ENCODE measurements at regions not wholly inside any gene's neighbourhood (a gene's known extent, or its start where the extent isn't known, plus 50 kb on each side); places are given as distances from the start of the nearest gene placed in this dataset.

DNA sequence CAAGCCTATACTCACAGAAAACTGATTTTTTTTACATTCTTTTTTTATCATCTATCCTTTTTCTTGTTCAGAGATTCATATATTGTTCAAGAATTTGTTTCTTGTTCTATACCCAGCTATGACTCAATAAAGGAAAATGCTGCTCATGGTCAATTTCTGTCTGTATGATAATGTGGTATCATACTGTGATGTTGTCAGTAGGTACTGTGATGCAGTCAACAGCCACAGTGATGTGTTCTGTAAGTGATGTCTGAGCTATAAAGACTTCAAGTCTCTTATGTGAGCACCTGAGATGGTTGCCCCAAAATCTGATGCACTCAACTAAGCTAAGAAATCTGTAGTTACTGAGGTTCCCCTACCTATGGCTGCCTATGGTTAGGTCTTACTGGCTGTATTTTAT lies 294.2 kb upstream of the GRIN3A start:
- Histone ChIP-seq H3K9me2 (ENCODE audit: insufficient read depth, low read length) (no peaks in the 10 kb centered on the region), H3K79me2 (replicated peaks; ENCODE audit: insufficient read depth, low read length) (no peaks in the 10 kb centered on the region), H3K4me2 (ENCODE audit: low read length) (no peak overlapping the region), H3K9me3 (ENCODE audit: low read length) (no peaks in the 10 kb centered on the region), H3F3A (ENCODE audit: insufficient read depth, low read length, poor library complexity, severe bottlenecking) (no peaks in the 10 kb centered on the region), H4K20me1 (ENCODE audit: insufficient read depth) (no peaks in the 10 kb centered on the region), H3K27me3 (ENCODE audit: insufficient read depth, low read depth, low read length) (no peaks in the 10 kb centered on the region), H3K27ac (ENCODE audit: low read length) (no peak overlapping the region), H3K9ac (ENCODE audit: low read length) (no peak overlapping the region), H3K36me3 (ENCODE audit: insufficient read depth, low read length) (no peaks in the 10 kb centered on the region), H2AFZ (ENCODE audit: low read depth, low read length) (no peak overlapping the region), H3K4me3 (ENCODE audit: low read length) (no peak overlapping the region)
- no peak for TF ChIP-seq SMC3 (conservative IDR thresholded peaks at IDR 0.05; ENCODE audit: poor library complexity)
- peak; percentile 55 for TF ChIP-seq POLR2AphosphoS5 (IDR thresholded peaks at IDR 0.05)
- TF ChIP-seq EP300 (conservative IDR thresholded peaks at IDR 0.05; ENCODE audit: poor library complexity, severe bottlenecking): peak; percentile 51
- no peak for TF ChIP-seq TAF1 (IDR thresholded peaks at IDR 0.05; ENCODE audit: low read depth)
- TF ChIP-seq MXI1 (conservative IDR thresholded peaks at IDR 0.05; ENCODE audit: poor library complexity, severe bottlenecking): no peak

DNA sequence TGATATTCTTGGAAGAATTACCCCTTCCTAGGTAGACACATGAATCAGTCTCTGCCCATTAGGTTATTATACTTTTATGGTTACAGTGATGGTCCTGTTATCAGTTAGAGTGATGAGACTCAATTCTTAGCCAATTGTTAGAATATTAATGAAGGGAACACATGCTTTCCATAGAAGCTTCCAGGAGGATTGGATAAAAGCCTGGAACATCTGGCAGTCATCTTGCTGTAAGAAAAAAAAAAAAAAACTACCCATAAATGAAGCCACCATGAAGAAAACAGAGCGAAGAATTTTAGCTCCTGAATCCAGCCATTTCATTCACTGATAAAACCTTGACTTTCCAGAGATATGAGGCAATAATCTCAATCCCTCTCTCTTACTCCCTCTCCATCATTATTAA lies 262.5 kb upstream of the GRIN3A start:
- TF ChIP-seq, protein P1, sequence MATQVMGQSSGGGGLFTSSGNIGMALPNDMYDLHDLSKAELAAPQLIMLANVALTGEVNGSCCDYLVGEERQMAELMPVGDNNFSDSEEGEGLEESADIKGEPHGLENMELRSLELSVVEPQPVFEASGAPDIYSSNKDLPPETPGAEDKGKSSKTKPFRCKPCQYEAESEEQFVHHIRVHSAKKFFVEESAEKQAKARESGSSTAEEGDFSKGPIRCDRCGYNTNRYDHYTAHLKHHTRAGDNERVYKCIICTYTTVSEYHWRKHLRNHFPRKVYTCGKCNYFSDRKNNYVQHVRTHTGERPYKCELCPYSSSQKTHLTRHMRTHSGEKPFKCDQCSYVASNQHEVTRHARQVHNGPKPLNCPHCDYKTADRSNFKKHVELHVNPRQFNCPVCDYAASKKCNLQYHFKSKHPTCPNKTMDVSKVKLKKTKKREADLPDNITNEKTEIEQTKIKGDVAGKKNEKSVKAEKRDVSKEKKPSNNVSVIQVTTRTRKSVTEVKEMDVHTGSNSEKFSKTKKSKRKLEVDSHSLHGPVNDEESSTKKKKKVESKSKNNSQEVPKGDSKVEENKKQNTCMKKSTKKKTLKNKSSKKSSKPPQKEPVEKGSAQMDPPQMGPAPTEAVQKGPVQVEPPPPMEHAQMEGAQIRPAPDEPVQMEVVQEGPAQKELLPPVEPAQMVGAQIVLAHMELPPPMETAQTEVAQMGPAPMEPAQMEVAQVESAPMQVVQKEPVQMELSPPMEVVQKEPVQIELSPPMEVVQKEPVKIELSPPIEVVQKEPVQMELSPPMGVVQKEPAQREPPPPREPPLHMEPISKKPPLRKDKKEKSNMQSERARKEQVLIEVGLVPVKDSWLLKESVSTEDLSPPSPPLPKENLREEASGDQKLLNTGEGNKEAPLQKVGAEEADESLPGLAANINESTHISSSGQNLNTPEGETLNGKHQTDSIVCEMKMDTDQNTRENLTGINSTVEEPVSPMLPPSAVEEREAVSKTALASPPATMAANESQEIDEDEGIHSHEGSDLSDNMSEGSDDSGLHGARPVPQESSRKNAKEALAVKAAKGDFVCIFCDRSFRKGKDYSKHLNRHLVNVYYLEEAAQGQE (IDR thresholded peaks at IDR 0.05; ENCODE audit: borderline replicate concordance): no peak
- no peak for TF ChIP-seq RAD21 (conservative IDR thresholded peaks at IDR 0.05)
- TF ChIP-seq, protein P2, sequence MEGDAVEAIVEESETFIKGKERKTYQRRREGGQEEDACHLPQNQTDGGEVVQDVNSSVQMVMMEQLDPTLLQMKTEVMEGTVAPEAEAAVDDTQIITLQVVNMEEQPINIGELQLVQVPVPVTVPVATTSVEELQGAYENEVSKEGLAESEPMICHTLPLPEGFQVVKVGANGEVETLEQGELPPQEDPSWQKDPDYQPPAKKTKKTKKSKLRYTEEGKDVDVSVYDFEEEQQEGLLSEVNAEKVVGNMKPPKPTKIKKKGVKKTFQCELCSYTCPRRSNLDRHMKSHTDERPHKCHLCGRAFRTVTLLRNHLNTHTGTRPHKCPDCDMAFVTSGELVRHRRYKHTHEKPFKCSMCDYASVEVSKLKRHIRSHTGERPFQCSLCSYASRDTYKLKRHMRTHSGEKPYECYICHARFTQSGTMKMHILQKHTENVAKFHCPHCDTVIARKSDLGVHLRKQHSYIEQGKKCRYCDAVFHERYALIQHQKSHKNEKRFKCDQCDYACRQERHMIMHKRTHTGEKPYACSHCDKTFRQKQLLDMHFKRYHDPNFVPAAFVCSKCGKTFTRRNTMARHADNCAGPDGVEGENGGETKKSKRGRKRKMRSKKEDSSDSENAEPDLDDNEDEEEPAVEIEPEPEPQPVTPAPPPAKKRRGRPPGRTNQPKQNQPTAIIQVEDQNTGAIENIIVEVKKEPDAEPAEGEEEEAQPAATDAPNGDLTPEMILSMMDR (IDR thresholded peaks at IDR 0.05; ENCODE audit: poor library complexity, severe bottlenecking): no peak
- TF ChIP-seq EZH2 (IDR thresholded peaks at IDR 0.05; ENCODE audit: borderline replicate concordance, insufficient read depth, low read length, poor library complexity, severe bottlenecking): no peak
- no peak for TF ChIP-seq POLR2AphosphoS5 (IDR thresholded peaks at IDR 0.05)
- no peak for TF ChIP-seq MXI1 (conservative IDR thresholded peaks at IDR 0.05; ENCODE audit: poor library complexity, severe bottlenecking)
- TF ChIP-seq SMC3 (conservative IDR thresholded peaks at IDR 0.05; ENCODE audit: poor library complexity): no peak
- no peak for TF ChIP-seq EP300 (conservative IDR thresholded peaks at IDR 0.05; ENCODE audit: poor library complexity, severe bottlenecking)
- TF ChIP-seq TAF1 (IDR thresholded peaks at IDR 0.05; ENCODE audit: low read depth): no peak
- H3K4me2 ChIP-seq (ENCODE audit: low read length): no peak overlapping the region
- no peaks in the 10 kb centered on the region for H4K20me1 ChIP-seq (ENCODE audit: insufficient read depth)
- H2AFZ ChIP-seq (ENCODE audit: low read depth, low read length): no peak overlapping the region
- no peaks in the 10 kb centered on the region for H3K9me2 ChIP-seq (ENCODE audit: insufficient read depth, low read length)
- no peak overlapping the region for H3K27ac ChIP-seq (ENCODE audit: low read length)
- H3K9me3 ChIP-seq (ENCODE audit: low read length): no peaks in the 10 kb centered on the region
- no peaks in the 10 kb centered on the region for H3K27me3 ChIP-seq (ENCODE audit: insufficient read depth, low read depth, low read length)
- H3K9ac ChIP-seq (ENCODE audit: low read length): no peak overlapping the region
- H3F3A ChIP-seq (ENCODE audit: insufficient read depth, low read length, poor library complexity, severe bottlenecking): no peaks in the 10 kb centered on the region
- H3K4me3 ChIP-seq (ENCODE audit: low read length): no peak overlapping the region
- no peaks in the 10 kb centered on the region for H3K79me2 ChIP-seq (replicated peaks; ENCODE audit: insufficient read depth, low read length)
- H3K36me3 ChIP-seq (ENCODE audit: insufficient read depth, low read length): no peaks in the 10 kb centered on the region

All from neural cell (in vitro differentiated cells).